GM12878 (cell line): ENCODE measurements at regions not wholly inside any gene's neighbourhood (a gene's known extent, or its start where the extent isn't known, plus 50 kb on each side); places are given as distances from the start of the nearest gene placed in this dataset.

ENCODE experiments used
- ATAC-seq: fragments of 200-7000 bp; cut with Tn5 transposase; 3 replicates; pipeline ENCODE4 v1.9.1; 2020; ENCODE audit warnings: mild to moderate bottlenecking, moderate library complexity
- BruUV-seq: library from RNA; stranded (reverse); fragments of 400-500 nt; replicated peaks from 2 replicates; lab custom pipeline; 2021; lab: Mats Ljungman, UMichigan
- CTCF ChIA-PET: fragments of 300-600 bp; sonication (Branson Sonifier 250); formaldehyde crosslinking; extraction: SDS; loops from one replicate; lab custom pipeline; 2021; ENCODE audit warnings: inconsistent platforms; lab: Yijun Ruan, JAX
- POLR2A ChIA-PET: fragments of 350-600 bp; formaldehyde crosslinking; extraction: SDS; loops from one replicate; lab custom pipeline; 2021; ENCODE audit warnings: inconsistent platforms; lab: Charles Lee
- RAD21 ChIA-PET: fragments of 300-600 bp; sonication (Branson Sonifier 250); formaldehyde crosslinking; loops from one replicate; lab custom pipeline; 2023; ENCODE audit warnings: antibody characterized with exemption; ENCODE audit not compliant: unreplicated experiment; lab: Charles Lee
- SMC1A ChIA-PET: fragments of 300-600 bp; sonication (Branson Sonifier 250); formaldehyde crosslinking; loops from one replicate; lab custom pipeline; 2023; ENCODE audit not compliant: unreplicated experiment, uncharacterized antibody; lab: Charles Lee
- DNase-seq: peaks from one replicate; pipeline ENCODE4 v3.0.0-alpha.2; 2011; ENCODE audit warnings: low read depth, low spot score
- FAIRE-seq: peaks from 3 replicates; lab custom pipeline; 2011; peaks lifted over from hg19 to GRCh38; lab: Jason Lieb, UNC
- H2AFZ ChIP-seq: 2 replicates; pipeline ENCODE4 v1.6.0; 2011; ENCODE audit warnings: low read depth, low read length, control low read depth; ENCODE audit not compliant: control insufficient read depth
- H3K27ac ChIP-seq: 2 replicates; pipeline ENCODE4 v1.5.1; 2011; ENCODE audit warnings: control low read depth; ENCODE audit not compliant: control insufficient read depth, insufficient read depth
- H3K27me3 ChIP-seq, 2 experiments: replicated peaks in 1 of 2; 2 replicates each; pipeline versions ENCODE4 v1.6.0 to v1.6.1; 2011; ENCODE audit warnings: low read length in 1 of 2; ENCODE audit not compliant: control insufficient read depth in 2 of 2, insufficient read depth in 2 of 2
- H3K36me3 ChIP-seq, 2 experiments: 2 replicates each; pipeline ENCODE4 v1.5.1; 2011; ENCODE audit warnings: low read length in 1 of 2; ENCODE audit not compliant: control insufficient read depth in 2 of 2, insufficient read depth in 2 of 2
- H3K4me1 ChIP-seq: 2 replicates; pipeline ENCODE4 v1.6.1; 2011; ENCODE audit warnings: mild to moderate bottlenecking, low read length, moderate library complexity, mixed read lengths; ENCODE audit not compliant: control insufficient read depth, insufficient read depth
- H3K4me2 ChIP-seq: 2 replicates; pipeline ENCODE4 v1.6.0; 2011; ENCODE audit warnings: control low read depth; ENCODE audit not compliant: control insufficient read depth, insufficient read depth
- H3K4me3 ChIP-seq: fragments of 200-600 bp; sonication (generic); 2 replicates; pipeline ENCODE4 v1.5.1; 2016
- H3K79me2 ChIP-seq: 2 replicates; pipeline ENCODE4 v1.6.0; 2011; ENCODE audit warnings: low read length; ENCODE audit not compliant: control insufficient read depth, insufficient read depth
- H3K9ac ChIP-seq: 2 replicates; pipeline ENCODE4 v1.8.0; 2011; ENCODE audit warnings: low read length, control low read depth, mixed read lengths; ENCODE audit not compliant: control insufficient read depth, insufficient read depth
- H3K9me3 ChIP-seq: replicated peaks from 3 replicates; pipeline ENCODE4 v1.5.1; 2011; ENCODE audit warnings: mild to moderate bottlenecking, low read length; ENCODE audit not compliant: control insufficient read depth, insufficient read depth
- H4K20me1 ChIP-seq: 2 replicates; pipeline ENCODE4 v1.6.0; 2011; ENCODE audit not compliant: control insufficient read depth, insufficient read depth
- CHD4 ChIP-seq: fragments of 200-600 bp; sonication (generic); IDR thresholded peaks from 2 replicates; pipeline ENCODE4 v1.6.1; 2016; ENCODE audit warnings: mild to moderate bottlenecking
- CREB1 ChIP-seq: IDR thresholded peaks from 2 replicates; pipeline ENCODE4 v1.6.1; 2012; ENCODE audit warnings: low read depth, mild to moderate bottlenecking, inconsistent platforms
- FOS ChIP-seq: IDR thresholded peaks from 3 replicates; pipeline ENCODE4 v1.6.1; 2011; ENCODE audit warnings: borderline replicate concordance; ENCODE audit not compliant: insufficient read length; ENCODE audit errors: extremely low read depth
- FOXM1 ChIP-seq: IDR thresholded peaks from 2 replicates; pipeline ENCODE4 v1.6.1; 2012; ENCODE audit warnings: low read depth, mild to moderate bottlenecking, inconsistent platforms, low read length, moderate library complexity
- HDGF ChIP-seq: fragments of 450-650 bp; IDR thresholded peaks from 2 replicates; pipeline ENCODE4 v1.6.1; 2016; ENCODE audit warnings: antibody characterized with exemption
- IKZF2 ChIP-seq, 2 experiments: fragments of 450-650 bp; IDR thresholded peaks; 2 replicates each; pipeline ENCODE4 v1.6.1; 2017; ENCODE audit warnings: mild to moderate bottlenecking in 2 of 2, moderate library complexity in 2 of 2
- LARP7 ChIP-seq: fragments of 450-650 bp; IDR thresholded peaks from 2 replicates; pipeline ENCODE4 v1.6.1; 2017; ENCODE audit warnings: mild to moderate bottlenecking
- PAX8 ChIP-seq: fragments of 450-650 bp; IDR thresholded peaks from 2 replicates; pipeline ENCODE4 v1.6.1; 2017; ENCODE audit warnings: mild to moderate bottlenecking, moderate library complexity
- RUNX3 ChIP-seq: IDR thresholded peaks from 2 replicates; pipeline ENCODE4 v1.6.1; 2012; ENCODE audit warnings: low read length, inconsistent platforms
- SREBF1 ChIP-seq: IDR thresholded peaks from 2 replicates; pipeline ENCODE4 v1.6.1; 2012; ENCODE audit warnings: mild to moderate bottlenecking, low read length
- TARDBP ChIP-seq: IDR thresholded peaks from 2 replicates; pipeline ENCODE4 v1.6.1; 2016; ENCODE audit warnings: borderline replicate concordance
- ZBED1 ChIP-seq: IDR thresholded peaks from 2 replicates; pipeline ENCODE4 v1.6.1; 2016; ENCODE audit warnings: borderline replicate concordance
- WGBS: methylation state at CpG from one replicate; pipeline ENCODE4 v1.1.6; 2016; ENCODE audit warnings: low lambda C conversion rate; ENCODE audit not compliant: insufficient replicate concordance, insufficient coverage; ENCODE audit errors: missing lambda C conversion rate; 5-methylcytosine and 5-hydroxymethylcytosine counted together
- in situ Hi-C: fragments of 300-500 bp; cut with MboI; formaldehyde crosslinking; loops from 9 replicates; pipeline ENCODE4 v1.14.3; 2018; ENCODE audit warnings: mixed read lengths
- intact Hi-C: fragments of 100-400 bp; cut with micrococcal nuclease; formaldehyde crosslinking; loops from one replicate; pipeline ENCODE4 v1.14.2; 2022; ENCODE audit not compliant: unreplicated experiment
- TF ChIP-seq, protein P1 (sequence below): fragments of 450-650 bp; IDR thresholded peaks from 2 replicates; pipeline ENCODE4 v1.6.1; 2018; ENCODE audit warnings: mild to moderate bottlenecking, low read depth, moderate library complexity; ENCODE audit not compliant: partially characterized antibody
- TF ChIP-seq, protein P2 (sequence below): IDR thresholded peaks from 2 replicates; pipeline ENCODE4 v1.6.1; 2012; ENCODE audit warnings: low read depth, low read length, improper control_type of control experiment
- TF ChIP-seq, protein P3 (sequence below): fragments of 450-650 bp; IDR thresholded peaks from 2 replicates; pipeline ENCODE4 v1.6.1; 2017; ENCODE audit warnings: borderline replicate concordance

DNA sequence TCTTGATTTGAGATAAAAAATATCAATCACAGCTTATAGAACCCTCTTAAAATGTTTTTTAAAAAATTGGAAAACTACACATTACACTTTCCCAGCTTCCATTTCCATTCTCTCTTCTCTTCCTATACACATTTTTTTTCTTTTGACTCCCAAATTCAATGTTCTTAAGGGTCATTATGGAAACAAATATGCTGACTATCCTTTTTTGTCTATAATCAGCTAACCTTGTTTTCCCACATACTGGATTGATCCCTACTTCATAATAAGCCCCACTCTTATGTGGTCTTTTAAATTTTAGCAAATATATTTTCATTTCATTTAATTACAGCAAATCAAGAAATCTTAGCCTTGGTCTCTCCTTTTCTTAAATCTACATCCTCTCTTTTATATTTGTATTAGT, 378.4 kb downstream of the MEI4 start:
- Histone ChIP-seq H3K9me3 (no peaks in the 10 kb centered on the region), H3K79me2 (no peaks in the 10 kb centered on the region), H2AFZ (no peak overlapping the region), H3K4me3 (no peak overlapping the region), H3K27ac (no peak overlapping the region), H3K4me2 (no peak overlapping the region), H4K20me1 (no peaks in the 10 kb centered on the region), H3K9ac (no peak overlapping the region), H3K4me1 (no peaks in the 10 kb centered on the region), H3K27me3 (no peaks in the 10 kb centered on the region), H3K36me3 (no peaks in the 10 kb centered on the region)
- POLR2A ChIA-PET, result no interaction called here
- SMC1A ChIA-PET, result no interaction called here
- FAIRE-seq (no peak), DNase-seq (no peak), ATAC-seq (no peak)
- in situ Hi-C loops (no loop called here), intact Hi-C loops (no loop called here)
- BruUV-seq, result no TSS peak
- RAD21 ChIA-PET, result no interaction called here
- CTCF ChIA-PET, result no interaction called here
- TF ChIP-seq FOS, result no peak
- TF ChIP-seq LARP7, result no peak
- no peak for TF ChIP-seq RUNX3
- no peak for TF ChIP-seq IKZF2 (IDR thresholded peaks at IDR 0.05)
- TF ChIP-seq TARDBP, result no peak

DNA sequence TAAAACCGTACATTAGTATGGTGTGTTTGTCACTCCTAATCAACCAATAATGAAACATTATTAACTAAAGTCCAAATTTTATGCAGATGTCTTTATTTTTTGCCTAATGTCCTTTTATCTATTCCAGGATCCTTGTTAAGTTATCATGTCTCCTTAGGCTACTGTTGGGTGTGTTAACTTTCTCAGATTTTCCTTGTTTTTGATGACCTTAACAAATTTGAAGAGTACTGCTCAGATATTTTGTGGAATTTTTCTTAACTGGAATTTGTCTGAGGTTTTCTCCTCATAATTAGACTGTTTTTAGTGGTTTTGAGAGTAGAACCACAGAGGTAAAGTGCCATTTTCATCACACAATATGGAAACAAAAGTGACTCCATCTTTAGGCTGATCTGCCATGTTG, 406.3 kb downstream of the MEI4 start:
- ATAC-seq, result no peak
- POLR2A ChIA-PET, result no interaction called here
- no peak for TF ChIP-seq PAX8
- TF ChIP-seq CREB1, result no peak
- TF ChIP-seq SREBF1, result no peak
- no peak for TF ChIP-seq ZBED1
- no peak for TF ChIP-seq HDGF
- TF ChIP-seq, protein P1, sequence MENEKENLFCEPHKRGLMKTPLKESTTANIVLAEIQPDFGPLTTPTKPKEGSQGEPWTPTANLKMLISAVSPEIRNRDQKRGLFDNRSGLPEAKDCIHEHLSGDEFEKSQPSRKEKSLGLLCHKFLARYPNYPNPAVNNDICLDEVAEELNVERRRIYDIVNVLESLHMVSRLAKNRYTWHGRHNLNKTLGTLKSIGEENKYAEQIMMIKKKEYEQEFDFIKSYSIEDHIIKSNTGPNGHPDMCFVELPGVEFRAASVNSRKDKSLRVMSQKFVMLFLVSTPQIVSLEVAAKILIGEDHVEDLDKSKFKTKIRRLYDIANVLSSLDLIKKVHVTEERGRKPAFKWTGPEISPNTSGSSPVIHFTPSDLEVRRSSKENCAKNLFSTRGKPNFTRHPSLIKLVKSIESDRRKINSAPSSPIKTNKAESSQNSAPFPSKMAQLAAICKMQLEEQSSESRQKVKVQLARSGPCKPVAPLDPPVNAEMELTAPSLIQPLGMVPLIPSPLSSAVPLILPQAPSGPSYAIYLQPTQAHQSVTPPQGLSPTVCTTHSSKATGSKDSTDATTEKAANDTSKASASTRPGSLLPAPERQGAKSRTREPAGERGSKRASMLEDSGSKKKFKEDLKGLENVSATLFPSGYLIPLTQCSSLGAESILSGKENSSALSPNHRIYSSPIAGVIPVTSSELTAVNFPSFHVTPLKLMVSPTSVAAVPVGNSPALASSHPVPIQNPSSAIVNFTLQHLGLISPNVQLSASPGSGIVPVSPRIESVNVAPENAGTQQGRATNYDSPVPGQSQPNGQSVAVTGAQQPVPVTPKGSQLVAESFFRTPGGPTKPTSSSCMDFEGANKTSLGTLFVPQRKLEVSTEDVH, result no peak
- no peak for TF ChIP-seq CHD4
- TF ChIP-seq FOXM1, result no peak
- TF ChIP-seq, protein P2, sequence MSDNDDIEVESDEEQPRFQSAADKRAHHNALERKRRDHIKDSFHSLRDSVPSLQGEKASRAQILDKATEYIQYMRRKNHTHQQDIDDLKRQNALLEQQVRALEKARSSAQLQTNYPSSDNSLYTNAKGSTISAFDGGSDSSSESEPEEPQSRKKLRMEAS, result no peak
- TF ChIP-seq, protein P3, sequence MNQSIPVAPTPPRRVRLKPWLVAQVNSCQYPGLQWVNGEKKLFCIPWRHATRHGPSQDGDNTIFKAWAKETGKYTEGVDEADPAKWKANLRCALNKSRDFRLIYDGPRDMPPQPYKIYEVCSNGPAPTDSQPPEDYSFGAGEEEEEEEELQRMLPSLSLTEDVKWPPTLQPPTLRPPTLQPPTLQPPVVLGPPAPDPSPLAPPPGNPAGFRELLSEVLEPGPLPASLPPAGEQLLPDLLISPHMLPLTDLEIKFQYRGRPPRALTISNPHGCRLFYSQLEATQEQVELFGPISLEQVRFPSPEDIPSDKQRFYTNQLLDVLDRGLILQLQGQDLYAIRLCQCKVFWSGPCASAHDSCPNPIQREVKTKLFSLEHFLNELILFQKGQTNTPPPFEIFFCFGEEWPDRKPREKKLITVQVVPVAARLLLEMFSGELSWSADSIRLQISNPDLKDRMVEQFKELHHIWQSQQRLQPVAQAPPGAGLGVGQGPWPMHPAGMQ, result no peak

More for the DNA sequence above, 406.3 kb downstream of the MEI4 start:
- no peaks in the 10 kb centered on the region for H4K20me1 ChIP-seq
- intact Hi-C loops, result no loop called here
- H3K4me3 ChIP-seq, result no peak overlapping the region
- H2AFZ ChIP-seq, result no peak overlapping the region
- in situ Hi-C loops, result no loop called here
- 35% methylated on average over 1 of the region's 1 CpG for WGBS
- BruUV-seq, result no TSS peak
- no peaks in the 10 kb centered on the region for H3K36me3 ChIP-seq
- ChIA-PET SMC1A (no interaction called here), RAD21 (no interaction called here), CTCF (no interaction called here)
- H3K27me3 ChIP-seq, result no peaks in the 10 kb centered on the region
- DNase-seq, result no peak
- H3K4me2 ChIP-seq, result no peak overlapping the region
- H3K9ac ChIP-seq, result no peak overlapping the region
- no peak for FAIRE-seq
- H3K4me1 ChIP-seq, result no peaks in the 10 kb centered on the region
- no peaks in the 10 kb centered on the region for H3K9me3 ChIP-seq
- no peaks in the 10 kb centered on the region for H3K79me2 ChIP-seq
- H3K27ac ChIP-seq, result no peak overlapping the region
